ENCODE measurements at regions not wholly inside any gene's neighbourhood (a gene's known extent, or its start where the extent isn't known, plus 50 kb on each side); places are given as distances from the start of the nearest gene placed in this dataset.

- Histone ChIP-seq H3K56ac (ENCODE audit: insufficient read length, low read depth, low read length) (no peak overlapping the region), H4K91ac (ENCODE audit: insufficient read length, low read depth, low read length) (no peak overlapping the region), H2BK120ac (ENCODE audit: low read depth, low read length, poor library complexity, severe bottlenecking) (no peak overlapping the region), H3K4me2 (ENCODE audit: insufficient read depth, insufficient read length, low read length) (no peak overlapping the region), H3K4ac (ENCODE audit: low read depth, low read length) (no peak overlapping the region), H2AFZ (ENCODE audit: low read length) (no peak overlapping the region), H3K79me1 (ENCODE audit: insufficient read depth, low read depth, low read length, poor library complexity, severe bottlenecking) (no peaks in the 10 kb centered on the region), H3K23ac (ENCODE audit: insufficient read length, low read depth, low read length) (no peak overlapping the region), H2BK12ac (ENCODE audit: insufficient read length, low read depth, low read length) (no peak overlapping the region), H4K20me1 (ENCODE audit: control insufficient read depth, insufficient read depth, insufficient read length) (no peaks in the 10 kb centered on the region), H3K23me2 (ENCODE audit: insufficient read length, low read depth, low read length, poor library complexity, severe bottlenecking) (no peaks in the 10 kb centered on the region), H2AK5ac (ENCODE audit: insufficient read length, low read length) (no peak overlapping the region), H2BK5ac (ENCODE audit: insufficient read length, low read length) (no peak overlapping the region), H3K27me3 (ENCODE audit: insufficient read depth, low read length) (no peaks in the 10 kb centered on the region), H3K18ac (ENCODE audit: insufficient read length, low read depth, low read length) (no peak overlapping the region), H3K14ac (ENCODE audit: insufficient read depth, low read length) (no peak overlapping the region), H3K27ac (ENCODE audit: insufficient read length, low read depth, low read length) (no peak overlapping the region), H2BK15ac (ENCODE audit: low read depth, low read length) (no peak overlapping the region), H4K5ac (ENCODE audit: insufficient read length, low read depth, low read length) (no peak overlapping the region), H3K9ac (ENCODE audit: extremely low read depth, insufficient read length, low read length) (no peak overlapping the region), H2BK20ac (ENCODE audit: low read depth, low read length, poor library complexity, severe bottlenecking) (no peak overlapping the region), H3K79me2 (ENCODE audit: insufficient read depth, low read length) (no peaks in the 10 kb centered on the region), H4K8ac (replicated peaks; ENCODE audit: insufficient read length, low read depth, low read length) (no peak overlapping the region), H3K4me1 (ENCODE audit: insufficient read depth, low read length) (no peaks in the 10 kb centered on the region), H3T11ph (ENCODE audit: low read length) (no peak overlapping the region), H3K9me3 (ENCODE audit: control insufficient read depth, low read depth, low read length) (peaks cover 53% of the 10 kb centered on the region)
- WGBS (ENCODE audit: extremely low coverage, insufficient read length, low lambda C conversion rate) = no CpG with 5 or more reads among the region's 4 CpGs
- no peaks in the 10 kb centered on the region for H3K27me3 Mint-ChIP-seq (ENCODE audit: low read depth)
- no peak overlapping the region for H3K4me3 Mint-ChIP-seq
- TF ChIP-seq, protein P1, sequence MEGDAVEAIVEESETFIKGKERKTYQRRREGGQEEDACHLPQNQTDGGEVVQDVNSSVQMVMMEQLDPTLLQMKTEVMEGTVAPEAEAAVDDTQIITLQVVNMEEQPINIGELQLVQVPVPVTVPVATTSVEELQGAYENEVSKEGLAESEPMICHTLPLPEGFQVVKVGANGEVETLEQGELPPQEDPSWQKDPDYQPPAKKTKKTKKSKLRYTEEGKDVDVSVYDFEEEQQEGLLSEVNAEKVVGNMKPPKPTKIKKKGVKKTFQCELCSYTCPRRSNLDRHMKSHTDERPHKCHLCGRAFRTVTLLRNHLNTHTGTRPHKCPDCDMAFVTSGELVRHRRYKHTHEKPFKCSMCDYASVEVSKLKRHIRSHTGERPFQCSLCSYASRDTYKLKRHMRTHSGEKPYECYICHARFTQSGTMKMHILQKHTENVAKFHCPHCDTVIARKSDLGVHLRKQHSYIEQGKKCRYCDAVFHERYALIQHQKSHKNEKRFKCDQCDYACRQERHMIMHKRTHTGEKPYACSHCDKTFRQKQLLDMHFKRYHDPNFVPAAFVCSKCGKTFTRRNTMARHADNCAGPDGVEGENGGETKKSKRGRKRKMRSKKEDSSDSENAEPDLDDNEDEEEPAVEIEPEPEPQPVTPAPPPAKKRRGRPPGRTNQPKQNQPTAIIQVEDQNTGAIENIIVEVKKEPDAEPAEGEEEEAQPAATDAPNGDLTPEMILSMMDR (conservative IDR thresholded peaks at IDR 0.05) = no peak
- H3K36me3 Mint-ChIP-seq (ENCODE audit: insufficient read depth in 1 of 3, low read depth in 3 of 3) = peaks cover 3 to 6% (median 4%) of the 10 kb centered on the region in 3 experiments; a peak in 6 of 7 replicates
- H3K9me3 Mint-ChIP-seq = peaks cover 88 to 92% of the 10 kb centered on the region in 2 experiments
- no peak overlapping the region for H3K27ac Mint-ChIP-seq
- DNase-seq = no peak
- no peaks in the 10 kb centered on the region for H3K4me1 Mint-ChIP-seq
These were observed 2414.1 kb downstream of the TP53TG3F start for GRCh38 chr16:35873472-35873871.

All from H9 (cell line).